Stimulated activated CD4-positive, alpha-beta T cell treated with anti-CD3 and anti-CD28 coated beads, TNF-alpha, amount 100 ng/mL, for 4 hours (primary cell): ENCODE measurements at regions not wholly inside any gene's neighbourhood (a gene's known extent, or its start where the extent isn't known, plus 50 kb on each side); places are given as distances from the start of the nearest gene placed in this dataset.

Source experiments
- DNase-seq, 3 experiments: peaks; one replicate each; pipeline ENCODE4 v3.0.0-alpha.2; 2020; ENCODE audit warnings: low read depth in 3 of 3

DNA sequence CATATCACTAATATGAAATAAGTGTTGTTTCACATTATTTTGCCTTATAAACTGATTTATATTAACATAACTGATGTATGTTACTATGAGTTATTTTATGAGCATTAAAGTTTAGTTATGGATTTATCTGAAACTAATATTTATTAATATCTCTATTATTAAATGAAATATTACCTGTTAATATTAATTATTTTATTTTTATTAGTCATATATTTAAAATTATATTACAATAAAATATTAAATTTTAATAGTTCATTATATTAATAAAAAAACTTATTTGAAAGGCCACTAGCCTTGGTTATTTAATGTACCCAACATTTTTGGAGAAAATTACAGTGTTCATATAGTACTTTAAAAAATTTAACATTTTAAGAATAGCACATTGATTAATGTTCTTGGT is 1643.4 kb upstream of the MIR17HG start:
- no peak for DNase-seq

DNA sequence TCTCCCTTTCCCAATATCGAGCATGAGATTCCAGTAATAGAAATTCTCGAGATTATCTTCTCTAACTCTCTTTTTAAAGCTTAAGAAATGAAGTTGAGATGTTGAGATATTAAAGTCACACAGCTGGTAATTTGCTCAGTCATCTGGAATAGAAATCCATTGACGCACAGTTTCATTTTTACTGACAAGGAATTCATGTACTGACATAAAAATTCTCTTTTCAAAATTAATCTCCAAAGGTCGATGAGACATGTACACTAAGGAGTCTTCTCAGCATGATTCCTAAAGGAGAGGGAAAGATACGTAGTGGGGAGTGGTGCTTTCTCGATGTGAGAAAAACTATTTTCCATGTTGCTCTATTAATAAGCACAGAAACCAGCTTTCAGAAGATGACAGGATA is 1639.5 kb upstream of the MIR17HG start:
- DNase-seq, result no peak

DNA sequence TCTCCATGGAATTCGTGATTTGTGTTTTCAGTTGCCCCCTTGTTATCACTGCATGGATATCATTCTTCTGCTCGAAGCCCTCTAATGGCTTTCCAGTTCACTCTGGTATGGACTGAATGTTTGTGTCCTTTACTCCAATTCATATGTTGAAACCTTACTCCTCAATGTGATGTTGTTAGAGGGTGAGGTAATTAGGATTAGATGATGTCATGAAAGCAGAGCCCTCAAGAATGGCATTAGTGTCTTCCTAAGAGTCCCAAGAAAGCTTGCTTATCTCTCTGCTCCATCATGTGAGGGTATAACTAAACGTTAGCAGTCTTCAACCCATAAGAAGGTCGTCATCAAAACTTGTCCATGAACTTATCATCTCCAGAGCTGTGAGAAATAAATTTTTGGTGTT is 1626.3 kb upstream of the MIR17HG start:
- no peak for DNase-seq

DNA sequence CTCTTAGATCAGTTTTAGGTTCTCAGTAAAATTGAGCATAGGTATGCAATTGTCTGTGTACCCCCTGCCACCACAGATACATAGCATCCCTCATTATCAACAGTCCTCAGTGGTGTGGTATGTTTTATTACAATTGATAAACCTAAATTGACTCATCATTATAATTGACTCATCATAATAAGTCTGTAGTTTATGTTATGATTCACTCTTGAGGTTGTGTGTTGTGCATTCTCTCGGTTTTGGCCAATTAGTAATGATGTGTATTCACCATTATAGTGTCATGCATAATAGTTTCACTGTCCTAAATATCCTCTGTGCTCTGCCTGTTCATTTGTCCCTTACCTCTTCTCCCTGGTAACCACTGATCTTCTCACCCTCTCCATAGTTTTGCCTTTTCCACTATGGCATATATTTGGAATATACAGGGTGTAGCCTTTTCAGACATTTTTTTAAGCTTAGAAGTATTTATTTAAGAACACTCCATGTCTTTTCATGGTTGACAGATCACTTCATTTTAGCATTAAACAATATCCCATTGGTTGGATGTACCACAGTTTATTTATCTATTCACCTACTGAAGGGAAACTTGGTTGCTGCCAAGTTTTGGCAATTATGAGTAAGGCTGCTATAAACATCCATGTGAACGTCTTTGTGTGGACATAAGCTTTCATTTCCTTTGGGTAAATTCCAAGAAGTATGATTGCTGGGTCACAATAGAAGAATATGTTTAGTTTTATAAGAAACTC is 1620.6 kb upstream of the MIR17HG start:
- DNase-seq, result no peak

DNA sequence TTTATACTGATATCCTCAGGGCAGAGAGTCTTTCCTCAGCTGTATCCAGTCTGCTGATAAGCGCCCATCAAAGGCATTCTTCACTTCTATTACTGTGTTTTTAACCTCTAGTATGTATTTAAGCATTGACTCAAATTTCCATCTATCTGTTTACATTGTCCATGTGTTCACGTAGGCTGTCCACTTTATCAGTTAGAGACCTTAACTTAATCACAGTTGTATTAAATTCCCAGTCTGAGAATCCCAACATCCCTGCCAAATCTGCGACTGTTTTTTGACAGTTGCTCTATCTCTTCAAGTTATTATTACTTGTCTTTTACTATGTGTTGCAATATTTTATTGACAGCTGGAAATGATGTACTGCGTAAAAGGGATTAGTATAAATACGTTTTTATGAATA is 1613.7 kb upstream of the MIR17HG start:
- DNase-seq, result no peak

DNA sequence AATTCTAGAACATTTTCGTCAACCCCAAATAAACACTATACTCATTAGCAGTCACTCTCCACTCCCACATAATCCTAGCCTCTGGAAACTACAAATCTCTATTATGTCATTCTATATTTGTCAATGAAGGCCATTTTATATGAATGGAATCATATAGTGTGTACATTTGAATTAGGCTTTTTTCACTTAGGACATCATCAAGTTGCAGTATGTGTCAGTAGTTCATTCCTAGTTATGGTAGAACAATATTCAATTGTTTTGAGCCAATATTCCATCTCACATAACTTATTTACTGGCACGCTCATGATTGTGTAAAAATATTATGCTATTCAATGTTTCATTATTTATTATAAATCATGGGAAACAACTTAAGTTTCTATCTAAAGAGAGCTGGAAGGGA is 1610.4 kb upstream of the MIR17HG start:
- DNase-seq, result no peak

DNA sequence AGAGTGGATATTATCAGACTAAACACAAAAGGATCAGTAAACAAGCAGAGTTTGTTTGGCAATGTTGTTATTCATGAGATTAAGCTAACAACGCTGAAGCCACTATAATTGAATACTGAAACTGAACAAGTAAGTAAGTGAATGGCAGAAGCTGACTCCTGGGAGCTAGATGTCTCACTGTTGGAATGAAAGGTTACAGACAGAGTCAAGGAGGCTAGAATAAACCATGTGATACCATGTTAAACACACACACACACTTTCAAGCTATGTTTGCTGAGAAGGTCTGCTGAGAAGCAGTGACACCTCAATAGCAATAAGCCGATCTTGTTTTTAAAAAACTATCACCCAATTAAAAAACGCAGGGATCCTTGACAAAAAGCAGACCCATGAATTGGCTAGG is 1609.4 kb upstream of the MIR17HG start:
- no peak for DNase-seq

DNA sequence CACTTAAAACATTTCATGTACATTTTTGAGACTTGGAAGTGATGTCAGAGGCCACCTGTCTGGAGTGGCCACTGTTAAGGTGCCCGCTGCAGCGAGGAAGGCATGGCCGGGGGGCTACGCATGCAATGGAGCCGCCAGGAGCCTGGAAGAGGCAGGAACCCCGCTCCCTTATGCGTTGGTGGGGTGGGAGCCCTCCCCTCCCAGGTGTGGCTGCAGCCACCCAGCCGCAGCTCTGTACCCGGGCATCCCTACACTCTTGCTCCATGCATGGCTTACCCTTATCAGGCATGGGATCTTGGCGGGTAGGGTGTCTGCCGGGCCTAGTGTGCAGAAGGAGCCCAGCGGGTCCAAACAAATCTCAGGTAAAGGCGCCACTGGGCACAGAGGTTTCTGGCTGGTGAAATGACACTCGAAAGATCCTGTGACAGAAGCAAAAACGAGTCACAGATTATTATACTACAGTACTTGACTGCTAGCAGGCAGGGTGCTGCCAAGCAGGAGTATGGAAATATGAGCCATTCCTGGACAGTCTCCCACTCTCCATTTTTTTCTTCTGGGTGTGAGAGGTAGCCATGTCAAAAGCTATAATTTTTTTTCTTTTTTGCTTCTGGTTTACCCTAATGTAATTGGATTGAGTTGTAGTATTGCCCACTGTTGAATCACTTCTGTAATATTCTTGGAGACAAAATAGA is 1606.3 kb upstream of the MIR17HG start:
- no peak for DNase-seq

DNA sequence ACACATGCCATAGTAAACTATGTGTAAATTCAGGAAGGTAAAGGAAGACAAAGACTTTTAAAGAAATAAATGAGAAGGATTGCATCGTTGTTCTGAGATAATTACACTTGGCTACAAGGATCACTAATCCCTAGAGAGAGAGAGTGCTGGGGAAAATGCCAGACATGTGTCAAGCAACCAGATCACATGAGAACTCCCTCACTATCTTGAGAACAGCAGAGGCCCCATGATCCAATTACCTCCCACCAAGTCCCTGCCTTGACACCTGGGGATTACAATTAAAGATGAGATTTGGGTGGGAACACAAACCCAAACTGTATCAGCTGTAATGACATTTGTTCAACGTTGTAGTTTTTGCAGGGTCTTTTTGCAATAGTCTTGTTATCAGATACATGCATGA is 1600.9 kb upstream of the MIR17HG start:
- no peak for DNase-seq

DNA sequence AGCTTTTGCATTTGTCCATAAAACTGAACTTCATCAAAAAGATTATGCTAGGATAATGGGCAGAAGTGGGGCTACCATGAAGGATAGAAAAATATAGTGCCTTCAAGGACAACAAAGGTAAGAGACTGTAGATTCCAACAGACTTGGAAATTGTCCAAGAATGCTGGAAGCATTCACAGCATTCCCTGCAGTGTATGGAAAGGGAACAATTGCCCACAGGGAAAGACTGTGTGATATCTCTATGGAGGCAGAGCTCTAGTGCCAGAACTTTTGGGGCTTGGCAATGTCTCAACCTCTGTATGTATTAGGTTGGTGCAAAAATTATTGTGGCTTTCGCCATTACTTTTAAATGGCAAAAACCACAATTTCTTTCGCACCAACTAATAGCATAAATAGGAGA is 1598.8 kb upstream of the MIR17HG start:
- DNase-seq, result no peak

DNA sequence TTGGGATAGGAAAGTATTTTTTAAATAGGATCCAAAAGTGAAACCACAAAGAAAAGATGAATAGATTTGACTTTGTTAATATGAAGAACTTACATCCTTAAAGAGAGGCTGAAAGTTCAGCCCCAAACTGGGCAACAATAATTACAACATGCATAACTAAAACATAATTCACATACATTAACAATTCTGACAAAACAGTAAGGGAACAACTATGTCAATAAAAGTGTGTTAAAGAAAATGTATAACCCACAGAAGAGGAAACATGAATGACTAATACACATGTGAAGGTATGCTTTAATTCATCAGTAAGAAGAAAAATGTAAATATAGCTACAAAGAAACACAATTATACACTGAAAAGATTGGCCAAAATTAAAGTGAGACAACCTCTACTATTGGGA is 1597.6 kb upstream of the MIR17HG start:
- no peak for DNase-seq

DNA sequence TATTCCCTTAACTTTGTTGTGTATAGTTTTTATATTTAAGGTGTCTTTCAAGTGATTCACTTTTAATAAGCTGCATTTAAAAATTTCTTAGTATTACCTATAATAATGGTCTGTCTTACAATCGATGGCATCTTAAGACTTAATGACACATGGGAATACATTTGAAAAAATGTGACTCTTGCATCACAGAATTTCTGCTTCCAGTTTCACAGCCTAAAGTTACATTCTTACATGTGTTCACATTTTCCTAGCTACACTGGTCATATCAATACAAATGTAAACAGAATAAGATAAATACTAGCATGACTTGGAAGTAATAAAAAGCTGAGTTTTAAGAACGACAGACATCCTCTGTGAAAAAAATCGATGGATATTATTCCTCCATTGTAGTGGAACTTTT is 1597.1 kb upstream of the MIR17HG start:
- DNase-seq, result no peak

DNA sequence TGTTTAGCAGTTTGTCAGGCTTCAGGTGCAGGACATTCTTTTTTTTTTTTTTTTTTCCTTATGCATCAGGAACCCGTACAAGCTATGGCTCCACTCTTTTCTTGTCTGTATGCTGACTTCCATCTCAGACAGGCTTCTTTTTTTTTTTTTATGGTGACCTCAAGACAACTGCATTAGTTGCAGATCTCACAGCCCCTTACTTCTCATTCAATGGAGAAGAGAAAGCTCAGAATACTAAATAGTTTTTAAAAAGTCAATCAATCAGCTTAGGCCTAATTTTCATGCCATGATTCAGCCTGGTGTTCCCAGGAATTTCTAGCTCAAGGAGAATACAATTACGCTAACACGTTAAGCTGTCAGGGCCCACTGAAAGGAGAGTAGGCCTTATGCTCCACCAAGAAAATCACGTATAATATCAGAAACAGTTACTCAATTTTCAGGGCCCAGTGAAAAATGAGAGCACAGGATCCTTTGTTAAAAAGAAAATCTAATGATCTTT is 1596.0 kb upstream of the MIR17HG start:
- DNase-seq, result no peak

DNA sequence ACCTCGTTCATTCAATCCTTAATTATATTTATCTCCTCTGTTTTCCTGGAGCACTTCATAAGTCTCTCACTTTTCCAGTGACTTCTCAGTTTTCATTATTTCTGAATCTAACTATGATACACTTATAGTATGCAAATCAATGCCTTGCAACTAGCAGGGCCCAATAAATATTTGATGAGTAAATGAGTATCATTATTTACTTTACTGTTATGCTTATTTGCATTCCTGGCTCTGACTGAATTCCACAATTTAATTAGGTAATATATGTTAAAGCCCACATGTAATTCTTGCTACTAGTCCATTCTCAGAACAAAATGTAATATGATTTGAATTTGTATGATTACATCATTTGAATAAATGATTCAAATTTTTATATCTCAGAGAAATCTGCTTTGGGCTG is 1595.1 kb upstream of the MIR17HG start:
- no peak for DNase-seq

DNA sequence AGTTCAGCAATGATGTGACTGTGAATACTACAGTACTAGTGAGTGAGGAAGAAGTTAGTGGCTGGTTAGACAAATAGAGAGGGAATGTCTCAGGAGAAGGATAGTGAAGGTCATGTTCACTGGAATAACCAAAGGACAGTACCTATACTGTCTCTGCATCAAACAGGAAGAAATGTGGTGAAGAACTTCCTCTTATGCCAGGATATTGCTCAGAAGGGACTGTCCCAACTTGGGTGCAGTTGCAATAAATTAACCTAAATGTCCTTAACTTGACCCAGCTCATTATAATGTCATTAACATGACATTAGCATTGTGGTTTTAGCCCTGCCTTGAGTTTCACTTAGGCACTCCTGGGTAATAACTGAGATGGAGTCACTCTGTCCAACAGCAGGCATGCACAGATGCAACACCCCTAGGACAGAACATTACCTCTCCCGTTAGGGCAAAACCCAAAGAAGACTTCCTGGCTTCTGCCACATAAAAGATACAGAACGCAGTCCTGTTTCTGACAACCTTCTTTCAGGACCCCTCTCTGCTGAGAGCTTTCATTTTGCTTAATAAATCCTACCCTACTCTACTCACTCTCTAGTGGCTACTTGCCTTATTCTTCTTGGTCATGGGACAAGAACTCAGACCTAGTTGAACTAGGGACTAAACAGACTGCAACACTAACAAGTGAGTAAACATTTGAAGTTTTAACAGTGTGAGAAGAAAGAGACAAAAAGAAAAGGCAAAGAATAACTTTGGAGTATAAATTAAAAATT is 1591.6 kb upstream of the MIR17HG start:
- DNase-seq, result no peak

DNA sequence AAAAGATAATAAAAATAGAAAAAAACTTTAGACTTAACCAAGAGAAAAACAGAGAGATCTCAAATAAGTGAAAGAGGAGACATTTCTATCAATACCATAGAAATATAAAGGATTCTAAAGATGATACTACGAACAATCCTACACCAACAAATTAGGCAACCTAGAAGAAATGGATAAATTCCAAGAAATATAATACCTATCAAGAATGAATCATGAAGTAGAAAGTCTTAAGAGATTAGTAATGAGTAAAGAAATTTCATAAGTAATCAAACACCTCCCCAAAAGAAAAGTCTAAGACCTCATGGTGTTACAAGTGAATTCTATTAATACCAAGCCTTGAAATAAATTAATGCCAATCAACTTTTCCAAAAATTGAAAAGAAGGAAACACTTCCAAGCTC is 1584.5 kb upstream of the MIR17HG start:
- no peak for DNase-seq

DNA sequence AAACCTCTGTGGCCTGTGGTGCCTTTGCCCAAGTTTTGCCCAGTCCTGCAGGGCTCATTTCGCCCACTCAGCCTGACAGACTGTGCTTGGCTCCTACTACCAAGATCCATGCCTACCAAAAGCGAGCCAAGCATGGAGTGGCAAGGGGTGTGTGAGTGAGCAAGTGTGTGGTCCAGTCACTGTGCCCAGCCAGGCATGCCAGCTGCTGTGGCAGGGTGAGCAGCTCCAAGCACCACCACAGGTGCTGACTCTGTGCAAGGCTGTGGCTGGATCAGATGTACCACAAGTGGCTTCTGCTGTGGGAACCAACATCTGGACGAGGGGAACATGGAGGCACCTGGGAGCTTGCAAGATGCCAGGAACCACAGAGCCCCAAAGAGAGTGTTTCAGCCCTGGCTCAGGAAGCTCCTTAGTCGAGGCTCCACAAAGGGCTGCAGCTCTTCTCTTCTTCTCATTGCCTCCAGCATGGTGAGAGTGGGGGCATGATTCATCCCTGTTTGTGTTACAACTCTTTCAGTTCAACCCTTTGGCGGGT is 1564.2 kb upstream of the MIR17HG start:
- DNase-seq, result no peak

DNA sequence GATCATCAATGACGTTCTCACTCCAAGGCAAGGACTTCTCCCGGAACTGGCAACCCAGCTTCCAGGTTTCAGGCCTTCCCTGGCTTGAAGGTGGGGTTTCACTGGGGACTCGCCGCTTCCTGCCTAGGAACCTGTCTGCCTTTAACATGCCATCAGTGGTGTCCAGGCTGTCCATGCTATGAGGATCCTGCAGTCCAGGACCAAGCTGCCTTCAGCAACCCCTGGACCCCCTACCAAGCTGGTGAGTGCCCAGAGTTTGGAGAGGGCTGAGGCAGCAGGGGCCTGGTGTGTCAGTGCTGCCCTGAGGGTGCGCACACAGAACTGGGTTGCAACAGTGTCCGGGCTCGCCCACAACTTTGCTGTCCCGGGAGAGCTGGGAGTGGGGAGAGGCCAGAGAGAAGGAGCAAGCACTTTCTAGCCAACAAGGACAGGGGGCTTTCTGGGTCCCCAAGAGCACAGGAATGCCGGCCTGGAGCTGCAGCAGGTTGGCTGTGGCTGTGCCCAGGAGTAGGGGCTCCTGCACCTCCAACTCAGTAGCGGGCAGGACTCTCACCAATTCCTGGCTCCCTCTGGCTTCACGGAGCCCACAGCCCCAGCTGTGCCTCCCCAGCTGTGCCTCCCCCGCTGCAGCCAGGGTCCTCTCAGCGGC is 1563.2 kb upstream of the MIR17HG start:
- no peak for DNase-seq

DNA sequence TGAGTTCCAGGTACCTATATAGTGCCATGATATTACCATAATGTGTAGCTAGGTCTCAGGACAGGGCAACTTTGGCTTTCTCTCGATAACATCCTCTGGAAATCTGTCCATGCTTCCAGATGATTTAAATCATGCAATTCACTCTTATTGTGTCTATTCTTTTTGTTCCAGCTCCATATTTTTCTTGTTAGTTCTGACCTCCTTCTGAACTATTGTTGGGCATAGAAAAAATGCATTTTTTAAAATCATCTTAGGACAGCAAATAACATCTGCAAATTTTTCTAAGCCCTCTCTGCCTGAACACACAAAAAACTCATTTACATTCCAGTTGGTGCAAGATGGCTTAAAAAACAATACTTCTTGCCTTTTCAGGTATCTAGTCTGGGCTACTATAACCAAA is 1561.0 kb upstream of the MIR17HG start:
- DNase-seq, result no peak

DNA sequence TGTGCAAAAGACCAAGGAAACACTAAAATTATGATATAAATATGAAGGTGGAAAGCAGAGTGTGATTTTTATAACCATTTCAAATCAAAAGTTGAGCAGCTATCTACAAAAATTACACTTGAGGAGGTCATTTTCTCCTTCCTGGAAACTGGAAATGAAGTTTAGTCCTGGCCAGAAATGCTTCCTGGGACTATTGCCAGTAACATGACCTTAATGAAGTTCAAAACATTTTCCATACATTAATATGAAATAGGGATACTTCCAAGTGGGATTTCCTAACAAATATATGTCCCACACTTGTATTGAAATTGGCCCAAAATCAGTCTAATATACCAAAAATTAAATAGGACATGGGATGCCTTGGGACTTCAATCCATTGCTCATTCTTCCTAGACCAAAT is 1556.8 kb upstream of the MIR17HG start:
- no peak for DNase-seq

DNA sequence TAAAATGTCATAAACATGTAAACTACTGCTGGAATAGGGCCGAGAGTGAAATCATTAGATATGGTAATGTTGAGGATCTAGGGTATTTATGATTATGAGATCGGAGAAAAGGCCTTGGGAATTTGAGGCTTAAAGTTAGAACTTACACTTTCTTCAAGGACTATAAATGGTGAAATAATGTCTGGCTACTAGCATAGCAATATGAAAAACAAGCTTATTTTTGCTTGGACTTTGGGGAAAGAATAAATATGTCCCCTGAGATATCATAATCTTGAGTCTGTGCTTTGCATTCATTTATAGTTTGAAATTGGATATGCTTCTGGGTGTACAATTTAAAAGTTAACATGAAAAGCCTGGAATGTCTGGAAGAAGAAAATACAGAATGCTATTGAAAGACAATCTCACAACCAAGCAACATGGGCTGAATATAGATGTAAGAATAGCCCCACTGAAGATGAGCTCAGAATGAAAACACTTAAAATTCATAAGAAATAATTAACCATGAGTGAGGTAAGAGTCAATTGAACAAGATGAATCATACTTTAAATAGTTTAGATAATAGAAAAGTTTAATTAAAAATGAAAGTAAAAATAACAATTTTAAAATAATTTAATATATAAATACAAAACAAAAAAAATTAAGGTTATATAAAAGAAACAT is 1555.4 kb upstream of the MIR17HG start:
- DNase-seq, result no peak
